GM21737 (cell line): ENCODE measurements at regions not wholly inside any gene's neighbourhood (a gene's known extent, or its start where the extent isn't known, plus 50 kb on each side); places are given as distances from the start of the nearest gene placed in this dataset.
"Not testable (repeated sequence)": the region's sequence is repeated elsewhere in the genome, so short reads cannot be mapped to it uniquely, and the experiment has no call there.

Experiments
- ATAC-seq: cut with Tn5 transposase; IDR thresholded peaks from one replicate; pipeline ENCODE4 v1.9.1; 2021; ENCODE audit warnings: mild to moderate bottlenecking, moderate library complexity; ENCODE audit not compliant: unreplicated experiment

GRCh38 chr7:13115855-13116254, 428.4 kb downstream of the ARL4A start:
- no peak for ATAC-seq

- no peak for ATAC-seq
Measured at GRCh38 chr7:13117103-13117502, 429.7 kb downstream of the ARL4A start.

GRCh38 chr7:13117592-13117991, 430.2 kb downstream of the ARL4A start:
- no peak for ATAC-seq

- ATAC-seq, result not testable (repeated sequence)
Measured at GRCh38 chr7:13124629-13125028, 437.2 kb downstream of the ARL4A start.

- ATAC-seq, result no peak
Measured at GRCh38 chr7:13126347-13126746, 438.9 kb downstream of the ARL4A start.

GRCh38 chr7:13130321-13130720, 442.9 kb downstream of the ARL4A start:
- no peak for ATAC-seq

GRCh38 chr7:13130906-13131305, 443.5 kb downstream of the ARL4A start:
- not testable (repeated sequence) for ATAC-seq

GRCh38 chr7:13132314-13132713, 444.9 kb downstream of the ARL4A start:
- ATAC-seq, result no peak

- not testable (repeated sequence) for ATAC-seq
Measured at GRCh38 chr7:13136345-13136744, 448.9 kb downstream of the ARL4A start.

GRCh38 chr7:13139436-13139835, 452.0 kb downstream of the ARL4A start:
- no peak for ATAC-seq

- ATAC-seq, result no peak
Measured at GRCh38 chr7:13144673-13145072, 457.2 kb downstream of the ARL4A start.

GRCh38 chr7:13148548-13148947, 461.1 kb downstream of the ARL4A start:
- ATAC-seq, result no peak

- ATAC-seq, result no peak
Measured at GRCh38 chr7:13151978-13152377, 464.5 kb downstream of the ARL4A start.

GRCh38 chr7:13152755-13153154, 465.3 kb downstream of the ARL4A start:
- ATAC-seq, result no peak

- no peak for ATAC-seq
Measured at GRCh38 chr7:13153266-13153665, 465.8 kb downstream of the ARL4A start.

GRCh38 chr7:13153742-13154141, 466.3 kb downstream of the ARL4A start:
- ATAC-seq, result no peak

GRCh38 chr7:13155188-13155587, 467.8 kb downstream of the ARL4A start:
- ATAC-seq, result no peak

- ATAC-seq, result no peak
Measured at GRCh38 chr7:13159003-13159402, 471.6 kb downstream of the ARL4A start.

- ATAC-seq, result no peak
Measured at GRCh38 chr7:13159467-13160184, 472.2 kb downstream of the ARL4A start.

- ATAC-seq, result no peak
Measured at GRCh38 chr7:13161125-13161524, 473.7 kb downstream of the ARL4A start.

- ATAC-seq, result no peak
Measured at GRCh38 chr7:13165854-13166253, 478.4 kb downstream of the ARL4A start.

GRCh38 chr7:13166801-13167200, 479.4 kb downstream of the ARL4A start:
- ATAC-seq, result no peak

GRCh38 chr7:13169356-13169755, 481.9 kb downstream of the ARL4A start:
- ATAC-seq, result no peak
